Heart right ventricle (tissue), 16 donors: ENCODE measurements at regions not wholly inside any gene's neighbourhood (a gene's known extent, or its start where the extent isn't known, plus 50 kb on each side); places are given as distances from the start of the nearest gene placed in this dataset.

Source experiments
- ATAC-seq, 8 donors: fragments of 200-7000 bp; cut with Tn5 transposase; one replicate each; pipeline ENCODE4 v1.9.1; 2020; ENCODE audit warnings: mild to moderate bottlenecking in 8 of 8, moderate library complexity in 8 of 8, moderate number of reproducible peaks in 1 of 8
- DNase-seq, 2 donors: peaks; one replicate each; pipeline ENCODE4 v3.0.0-alpha.2; 2020
- H3K27ac ChIP-seq, 10 donors: fragments of 200-600 bp; sonication (generic) in 2 of 10; one replicate each; pipeline versions ENCODE4 v1.5.0 to v1.8.0; 2020 to 2022; ENCODE audit warnings: mild to moderate bottlenecking in 3 of 10
- H3K27me3 ChIP-seq, 7 donors: fragments of 200-600 bp; one replicate each; pipeline ENCODE4 v1.8.0; 2021 to 2022; ENCODE audit warnings: mild to moderate bottlenecking in 2 of 7
- H3K36me3 ChIP-seq, 9 donors: fragments of 200-600 bp; sonication (generic) in 1 of 9; one replicate each; pipeline versions ENCODE4 v1.5.0 to v1.8.0; 2020 to 2022; ENCODE audit warnings: mild to moderate bottlenecking in 2 of 9
- H3K4me1 ChIP-seq, 9 donors: fragments of 200-600 bp; sonication (generic) in 1 of 9; one replicate each; pipeline versions ENCODE4 v1.5.0 to v1.8.0; 2020 to 2022; ENCODE audit warnings: mild to moderate bottlenecking in 4 of 9
- H3K4me3 ChIP-seq, 10 donors: fragments of 200-600 bp; sonication (generic) in 2 of 10; one replicate each; pipeline versions ENCODE4 v1.5.0 to v1.8.0; 2020 to 2022; ENCODE audit warnings: mild to moderate bottlenecking in 7 of 10, moderate library complexity in 2 of 10
- H3K9me3 ChIP-seq, 11 donors: fragments of 200-600 bp in 10 of 11; sonication (generic) in 2 of 11; one replicate each; pipeline versions ENCODE4 v1.5.0 to v1.8.0; 2013 to 2022; ENCODE audit warnings: mild to moderate bottlenecking in 2 of 11, control low read depth in 1 of 11, moderate library complexity in 1 of 11
- CTCF ChIP-seq, 9 donors: fragments of 200-600 bp; sonication (generic) in 2 of 9; IDR thresholded peaks; one replicate each; pipeline versions ENCODE4 v1.5.0 to v1.8.0; 2021 to 2022; ENCODE audit warnings: antibody characterized with exemption in 9 of 9, mild to moderate bottlenecking in 5 of 9, moderate library complexity in 1 of 9
- WGBS, 2 donors: extraction: QIAGEN DNeasy Blood & Tissue Kit; methylation state at CpG; one replicate each; pipeline ENCODE4 v1.1.7; 2013; ENCODE audit warnings: inconsistent platforms in 1 of 2; 5-methylcytosine and 5-hydroxymethylcytosine counted together
- intact Hi-C, 10 donors: fragments of 100-400 bp; cut with DNase I; formaldehyde crosslinking; loops; one replicate each; pipeline versions ENCODE4 v1.11.1 to v1.14.2; 2022
- donor health status: Arrhythmogenic right ventricular cardiomyopathy.
- donor health status: ischemic (EF 13 %, LVEDD 7.1; RV severe dilation, severe dysfunction).
- donor health status: healthy with polysubstance abuse.
- donor health status: DM: no; HTN: yes; CAD: no.
- donor health status: DM: no; HTN: no; CAD: no.
- donor health status: ischemic (EF 25% LVEDD 6.9; RV normal size, moderate dysfunction).
- donor health status: ischemic (EF 25% LVEDD 5.7; RV mildly dilated, moderate dysfunction).
- donor health status: healthy.
- donor health status: DM: yes; HTN: yes; CAD: no.
- donor health status: Ischemic cardiomyopathy.
- donor health status: ischemic (EF 35%, LVEDD 5.7; RV mildly dilated, moderate dysfunction).
- donor health status: nonischemic (EF 11% LVEDD 7.7; RV severe dilation, severe dysfunction).
- donor health status: DM: yes; HTN: yes; CAD: no.
- donor health status: PGD.
- donor health status: ischemic (EF 29% LVEDD 5.4; RV normal size, mild dysfunction).
- donor health status: nonischemic (EF 23%, LVEDD 6.1; RV moderate dilation, normal function).

GRCh38 chr21:26307640-26308039 lies 137.1 kb upstream of the APP start:
- no peak overlapping the region for H3K4me3 ChIP-seq
- DNase-seq (no peak), ATAC-seq (no peak)
- intact Hi-C loops: no loop called here
- no peak overlapping the region for H3K27ac ChIP-seq
- H3K4me1 ChIP-seq: no peaks in the 10 kb centered on the region
- 88% methylated on average over 2 of the region's 2 CpGs for WGBS, 2 donors
- no peak for TF ChIP-seq CTCF (IDR thresholded peaks at IDR 0.05)
- peaks cover 0 to 17% (median 0%) of the 10 kb centered on the region in 11 donors for H3K9me3 ChIP-seq
- H3K36me3 ChIP-seq: no peaks in the 10 kb centered on the region
- H3K27me3 ChIP-seq: no peaks in the 10 kb centered on the region

GRCh38 chr21:26297851-26298250 lies 127.3 kb upstream of the APP start:
- TF ChIP-seq CTCF (IDR thresholded peaks at IDR 0.05): no peak
- ATAC-seq (no peak), DNase-seq (no peak)
- H3K4me1 ChIP-seq: no peaks in the 10 kb centered on the region
- H3K27ac ChIP-seq: no peak overlapping the region
- H3K36me3 ChIP-seq: no peaks in the 10 kb centered on the region
- intact Hi-C loops: no loop called here
- H3K9me3 ChIP-seq: peaks cover 0 to 43% (median 19%) of the 10 kb centered on the region in 11 donors
- no peaks in the 10 kb centered on the region for H3K27me3 ChIP-seq
- H3K4me3 ChIP-seq: no peak overlapping the region

GRCh38 chr21:26293141-26293946 lies 122.8 kb upstream of the APP start:
- DNase-seq (no peak), ATAC-seq (no peak)
- Histone ChIP-seq H3K9me3 (peaks cover 0 to 37% (median 19%) of the 10 kb centered on the region in 11 donors), H3K4me3 (no peak overlapping the region), H3K27ac (no peak overlapping the region), H3K4me1 (no peaks in the 10 kb centered on the region), H3K36me3 (no peaks in the 10 kb centered on the region), H3K27me3 (no peaks in the 10 kb centered on the region)
- no peak for TF ChIP-seq CTCF (IDR thresholded peaks at IDR 0.05)
- intact Hi-C loops: no loop called here
- WGBS, 2 donors: 78 to 87% methylated on average over 3 of the region's 3 CpGs

- TF ChIP-seq CTCF (IDR thresholded peaks at IDR 0.05): no peak
- intact Hi-C loops: no loop called here
- Histone ChIP-seq H3K36me3 (no peaks in the 10 kb centered on the region), H3K27me3 (no peaks in the 10 kb centered on the region), H3K4me1 (peaks cover 0 to 3% (median 0%) of the 10 kb centered on the region in 9 donors), H3K27ac (no peak overlapping the region), H3K4me3 (no peak overlapping the region), H3K9me3 (no peaks in the 10 kb centered on the region)
- 60 to 65% methylated on average over 1 of the region's 1 CpG for WGBS, 2 donors
- DNase-seq (no peak), ATAC-seq (peak in 5 of 8 donors; percentile 41 to 98 (median 80))
Observed at GRCh38 chr21:26288026-26288425, 117.5 kb upstream of the APP start.
